ENCODE measurements at regions not wholly inside any gene's neighbourhood (a gene's known extent, or its start where the extent isn't known, plus 50 kb on each side); places are given as distances from the start of the nearest gene placed in this dataset.
"Not testable (repeated sequence)": the region's sequence is repeated elsewhere in the genome, so short reads cannot be mapped to it uniquely, and the experiment has no call there.

DNA sequence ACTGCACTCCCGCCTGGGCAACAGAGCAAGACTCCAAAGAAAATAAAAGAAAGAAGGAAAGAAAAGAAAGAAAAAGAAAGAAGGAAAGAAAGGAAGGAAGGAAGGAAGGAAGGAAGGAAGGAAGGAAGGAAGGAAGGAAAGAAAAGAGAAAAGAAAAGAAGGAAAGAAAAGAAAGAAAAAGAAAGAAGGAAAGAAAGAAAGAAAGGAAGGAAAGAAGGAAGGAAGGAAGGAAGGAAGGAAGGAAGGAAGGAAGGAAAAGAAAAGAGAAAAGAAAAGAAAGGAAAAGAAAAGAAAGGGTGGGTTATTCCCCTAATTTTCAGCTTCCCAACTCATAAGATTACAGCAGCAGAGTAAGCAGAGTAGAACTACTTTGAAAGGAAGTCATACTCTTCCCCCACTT is 64.4 kb downstream of the TMEM200C start:
- H3K4me1 Mint-ChIP-seq; H3K9me3 Mint-ChIP-seq; H3K4me3 Mint-ChIP-seq; H3K36me3 Mint-ChIP-seq; DNase-seq; H3K27me3 Mint-ChIP-seq; ATAC-seq (ENCODE audit: low read depth in 2 of 2): not testable (repeated sequence)
- H3K27ac Mint-ChIP-seq: peak overlapping the region in 1 of 6 donors; percentile 50

DNA sequence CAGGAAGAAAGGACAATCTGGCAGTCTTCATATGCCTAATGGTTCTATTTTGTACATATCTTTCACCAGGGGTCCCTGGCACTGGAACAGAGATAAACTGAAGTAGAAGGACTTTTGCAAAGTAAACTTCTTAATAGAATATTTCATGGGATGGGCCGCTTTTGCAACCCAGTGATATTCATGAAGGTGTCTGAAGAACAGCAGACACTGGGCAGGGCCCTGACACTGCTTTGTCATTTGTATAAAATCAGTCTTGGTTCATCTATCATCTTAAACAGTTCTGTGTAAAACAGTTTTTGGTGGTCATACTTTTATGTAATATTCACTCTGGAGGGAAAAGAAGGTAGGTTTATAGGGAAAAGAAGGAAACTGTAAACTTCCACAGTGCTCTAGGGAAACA is 66.4 kb downstream of the TMEM200C start:
- no peaks in the 10 kb centered on the region for H3K36me3 Mint-ChIP-seq
- H3K27me3 Mint-ChIP-seq: peaks cover 0 to 6% (median 0%) of the 10 kb centered on the region in 3 donors
- no peaks in the 10 kb centered on the region for H3K4me1 Mint-ChIP-seq
- ATAC-seq (ENCODE audit: low read depth in 2 of 2) (no peak), DNase-seq (no peak)
- peaks cover 0 to 7% (median 5%) of the 10 kb centered on the region in 7 donors for H3K9me3 Mint-ChIP-seq
- no peak overlapping the region for H3K27ac Mint-ChIP-seq
- no peak overlapping the region for H3K4me3 Mint-ChIP-seq

DNA sequence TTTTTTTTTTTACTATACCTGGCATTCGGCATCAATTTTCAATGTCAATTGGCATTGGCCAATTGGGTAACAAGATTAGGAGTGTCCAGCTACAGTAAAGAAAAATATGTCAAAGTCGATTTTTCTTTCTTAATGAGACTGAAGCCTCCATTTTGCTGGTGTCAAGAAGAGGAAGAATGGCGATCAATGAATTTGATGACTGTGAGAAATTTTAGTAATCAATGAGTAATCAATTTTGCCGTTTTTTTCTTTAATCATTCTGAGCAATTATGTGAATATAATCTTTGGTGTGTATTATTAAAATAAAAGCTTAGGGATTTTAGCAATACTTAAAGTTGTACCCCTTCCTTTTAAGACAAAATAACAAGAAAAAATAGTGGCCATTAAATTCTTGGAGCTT is 69.7 kb downstream of the TMEM200C start:
- Mint-ChIP-seq H3K27me3 (peaks cover 0 to 6% (median 4%) of the 10 kb centered on the region in 3 donors), H3K36me3 (no peaks in the 10 kb centered on the region), H3K27ac (no peak overlapping the region), H3K4me3 (no peak overlapping the region), H3K4me1 (no peaks in the 10 kb centered on the region), H3K9me3 (peaks cover 0 to 7% (median 5%) of the 10 kb centered on the region in 7 donors)
- DNase-seq (no peak), ATAC-seq (ENCODE audit: low read depth in 2 of 2) (no peak)

DNA sequence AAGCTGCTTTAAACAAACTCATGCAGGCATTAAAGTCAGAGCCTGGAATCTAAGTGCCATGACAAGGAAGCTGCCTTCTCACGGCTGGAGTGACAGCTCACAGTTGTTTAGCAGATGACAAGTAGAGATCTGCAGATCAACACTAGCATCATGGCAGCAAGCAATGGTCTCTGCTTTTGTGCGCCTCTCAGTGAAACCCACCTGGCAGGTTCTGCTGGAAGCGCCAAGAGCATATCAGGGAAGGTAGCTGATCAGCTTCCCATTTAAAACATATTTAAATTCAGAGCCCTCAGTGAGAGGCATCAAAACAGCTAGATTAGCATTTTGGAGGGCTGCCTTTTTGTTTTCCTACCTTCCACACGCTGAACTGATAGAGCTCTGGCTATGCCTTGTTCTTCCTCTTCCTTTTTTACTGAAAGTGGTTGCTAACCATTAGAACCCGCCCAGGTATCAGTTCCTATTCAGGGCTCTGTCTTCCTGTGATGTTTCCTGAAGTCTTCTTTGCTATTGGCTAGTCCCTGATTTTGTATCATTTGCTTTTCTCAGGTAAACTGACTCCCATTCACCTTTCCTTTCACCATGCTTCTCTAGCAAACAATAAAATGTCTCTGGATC is 70.8 kb downstream of the TMEM200C start:
- H3K4me1 Mint-ChIP-seq: no peaks in the 10 kb centered on the region
- ATAC-seq (ENCODE audit: low read depth in 2 of 2) (no peak), DNase-seq (no peak)
- peaks cover 0 to 6% (median 4%) of the 10 kb centered on the region in 3 donors for H3K27me3 Mint-ChIP-seq
- peaks cover 0 to 7% (median 5%) of the 10 kb centered on the region in 7 donors for H3K9me3 Mint-ChIP-seq
- no peak overlapping the region for H3K4me3 Mint-ChIP-seq
- H3K27ac Mint-ChIP-seq: no peak overlapping the region
- no peaks in the 10 kb centered on the region for H3K36me3 Mint-ChIP-seq

DNA sequence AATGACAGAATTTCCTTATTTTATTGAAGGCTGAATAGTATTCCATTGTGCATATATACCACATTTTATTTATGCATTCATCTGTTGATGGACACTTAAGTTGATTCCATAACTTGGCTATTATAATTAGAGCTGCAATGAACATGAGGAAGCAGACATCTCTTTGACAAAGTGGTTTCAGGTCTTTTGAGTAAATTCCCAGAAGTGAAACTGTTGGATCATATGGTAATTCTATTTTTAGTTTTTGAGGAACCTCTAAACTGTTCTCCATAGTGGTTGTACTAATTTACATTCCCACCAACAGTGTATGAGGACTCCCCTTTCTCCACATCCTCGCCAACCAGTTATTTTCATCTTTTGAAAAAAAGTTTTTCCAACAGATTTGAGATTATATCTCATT is 77.5 kb downstream of the TMEM200C start:
- H3K27ac Mint-ChIP-seq: no peak overlapping the region
- peaks cover 0 to 4% (median 0%) of the 10 kb centered on the region in 3 donors for H3K27me3 Mint-ChIP-seq
- no peaks in the 10 kb centered on the region for H3K36me3 Mint-ChIP-seq
- ATAC-seq (ENCODE audit: low read depth in 2 of 2): no peak
- H3K4me1 Mint-ChIP-seq: no peaks in the 10 kb centered on the region
- H3K9me3 Mint-ChIP-seq: peaks cover 0 to 6% (median 4%) of the 10 kb centered on the region in 7 donors
- no peak overlapping the region for H3K4me3 Mint-ChIP-seq
- DNase-seq: no peak

DNA sequence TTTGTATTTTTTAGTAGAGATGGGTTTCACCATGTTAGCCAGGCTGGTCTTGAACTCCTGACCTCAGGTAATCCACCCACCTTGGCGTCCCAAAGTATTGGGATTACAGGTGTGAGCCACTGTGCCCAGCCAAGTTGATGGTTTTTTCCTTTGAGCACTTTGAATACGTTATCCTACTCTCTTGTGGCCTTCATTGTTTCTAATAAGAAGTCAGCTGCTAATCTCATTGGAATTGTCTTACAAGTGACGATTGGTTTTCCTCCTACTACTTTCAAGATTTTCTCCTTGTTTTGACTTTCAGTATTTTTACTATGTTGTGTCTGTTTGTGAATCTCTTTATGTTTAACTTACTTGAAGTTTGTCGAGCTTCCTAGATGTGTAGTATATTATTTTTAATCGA is 88.5 kb downstream of the TMEM200C start:
- no peak overlapping the region for H3K27ac Mint-ChIP-seq
- H3K4me1 Mint-ChIP-seq: no peaks in the 10 kb centered on the region
- DNase-seq: no peak
- no peak overlapping the region for H3K4me3 Mint-ChIP-seq
- no peaks in the 10 kb centered on the region for H3K36me3 Mint-ChIP-seq
- no peak for ATAC-seq (ENCODE audit: low read depth in 2 of 2)
- H3K9me3 Mint-ChIP-seq: peaks cover 15 to 61% (median 30%) of the 10 kb centered on the region in 7 donors
- H3K27me3 Mint-ChIP-seq: peaks cover 0 to 7% (median 0%) of the 10 kb centered on the region in 3 donors

DNA sequence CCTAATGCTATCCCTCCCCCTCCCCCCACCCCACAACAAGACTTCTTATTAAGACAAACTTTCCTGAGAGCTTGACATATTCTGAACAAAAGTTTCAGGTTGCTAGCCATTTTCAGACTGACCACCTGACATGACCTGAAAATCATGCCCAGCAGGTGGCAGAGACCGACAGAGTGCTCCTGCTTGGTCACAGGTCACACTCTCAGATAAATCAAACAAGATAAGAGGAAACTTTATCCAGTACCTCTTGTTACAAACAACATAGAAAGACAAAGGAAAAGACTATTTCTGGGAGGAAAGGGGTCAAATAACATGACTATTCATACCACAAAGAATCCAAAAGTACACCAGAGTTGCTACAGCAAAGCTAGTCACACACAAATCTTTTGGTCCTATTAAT is 107.4 kb downstream of the TMEM200C start:
- Mint-ChIP-seq H3K4me1 (no peaks in the 10 kb centered on the region), H3K36me3 (no peaks in the 10 kb centered on the region), H3K4me3 (no peak overlapping the region), H3K27ac (no peak overlapping the region), H3K27me3 (peaks cover 0 to 8% (median 0%) of the 10 kb centered on the region in 3 donors), H3K9me3 (peaks cover 2 to 34% (median 13%) of the 10 kb centered on the region in 7 donors)
- no peak for DNase-seq
- ATAC-seq (ENCODE audit: low read depth in 2 of 2): no peak

DNA sequence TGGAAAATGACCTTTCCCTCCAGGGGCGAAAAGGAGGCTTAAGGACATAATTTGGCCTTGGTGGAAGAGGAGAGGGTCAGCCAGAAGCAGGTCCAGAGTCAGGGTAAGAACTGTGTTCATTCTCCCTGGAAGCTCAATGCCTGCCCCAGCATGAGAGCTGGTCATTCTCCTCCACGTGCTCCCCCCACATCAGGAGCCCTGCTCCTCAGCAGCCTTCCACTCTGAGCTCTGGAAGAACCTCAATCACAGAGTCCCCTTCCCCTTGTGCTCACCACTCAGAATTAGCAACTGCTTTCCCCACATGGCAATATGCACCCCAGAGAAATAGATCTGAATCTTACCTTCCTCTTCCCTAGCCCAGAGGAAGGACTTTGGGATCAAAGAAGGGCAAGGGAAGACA is 115.4 kb downstream of the TMEM200C start:
- Mint-ChIP-seq H3K27me3 (no peaks in the 10 kb centered on the region), H3K36me3 (no peaks in the 10 kb centered on the region), H3K4me3 (no peak overlapping the region), H3K9me3 (peaks cover 2 to 14% (median 4%) of the 10 kb centered on the region in 7 donors), H3K27ac (no peak overlapping the region), H3K4me1 (no peaks in the 10 kb centered on the region)
- DNase-seq (no peak), ATAC-seq (ENCODE audit: low read depth in 2 of 2) (no peak)

DNA sequence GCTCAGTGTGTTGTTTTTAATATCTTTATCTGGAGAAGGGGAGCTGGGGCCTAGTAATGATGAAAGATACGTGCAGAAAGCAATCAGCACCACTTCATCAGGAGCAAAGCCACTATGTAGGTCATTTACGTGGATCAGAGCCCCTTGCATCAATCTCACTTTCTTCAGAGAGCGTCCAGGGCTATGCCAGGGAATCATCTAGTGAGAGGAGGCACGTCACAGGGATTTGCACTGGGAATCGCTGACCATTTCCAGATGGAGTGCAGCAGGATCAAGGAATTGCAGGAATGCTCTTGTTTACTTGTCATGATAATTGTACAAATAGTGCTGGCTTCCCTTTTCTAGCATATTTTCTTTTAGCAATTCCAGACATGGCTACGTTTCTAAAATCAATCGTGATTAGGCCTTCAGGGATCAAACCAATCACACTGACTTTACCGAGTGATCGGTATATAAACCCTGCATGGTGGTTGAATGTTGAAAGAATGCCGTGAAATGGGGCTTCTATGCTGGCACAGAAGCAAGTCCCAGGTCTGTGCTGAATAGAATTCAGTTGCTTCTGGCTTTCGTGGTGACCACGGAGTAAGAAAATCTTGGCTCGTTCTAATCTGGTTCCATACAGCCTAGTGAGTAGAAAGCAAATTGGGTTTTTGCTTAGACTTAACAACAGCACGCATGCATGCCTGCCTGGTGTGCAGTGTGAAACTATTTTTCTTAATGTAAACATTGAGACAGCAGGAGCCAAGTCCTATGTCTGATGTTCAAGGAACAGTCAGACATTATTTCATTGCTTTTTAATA is 122.8 kb downstream of the TMEM200C start:
- Mint-ChIP-seq H3K4me1 (no peaks in the 10 kb centered on the region), H3K27me3 (peaks cover 0 to 3% (median 0%) of the 10 kb centered on the region in 3 donors), H3K9me3 (no peaks in the 10 kb centered on the region), H3K27ac (no peak overlapping the region), H3K36me3 (no peaks in the 10 kb centered on the region), H3K4me3 (no peak overlapping the region)
- no peak for ATAC-seq (ENCODE audit: low read depth in 2 of 2)
- no peak for DNase-seq

DNA sequence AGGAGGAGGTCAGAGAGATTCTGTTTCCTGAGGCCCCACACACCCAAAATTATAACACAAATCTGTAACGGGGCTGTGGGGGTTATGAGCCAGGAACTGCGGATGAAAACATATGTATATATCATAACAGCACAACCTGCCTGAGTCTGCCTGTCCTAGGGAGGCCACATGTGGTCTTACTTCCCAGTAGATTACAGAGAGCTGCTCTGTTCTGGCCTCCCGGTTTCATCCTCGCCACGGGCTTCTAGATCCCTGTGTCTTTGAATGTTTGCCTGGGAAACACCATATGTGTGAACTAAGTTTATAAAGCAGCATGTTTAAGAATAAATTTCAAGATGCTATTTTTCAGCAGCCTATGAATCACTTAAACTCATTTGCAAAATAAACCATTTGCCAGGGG is 124.0 kb downstream of the TMEM200C start:
- H3K27ac Mint-ChIP-seq: no peak overlapping the region
- no peak overlapping the region for H3K4me3 Mint-ChIP-seq
- no peaks in the 10 kb centered on the region for H3K36me3 Mint-ChIP-seq
- ATAC-seq (ENCODE audit: low read depth in 2 of 2): no peak
- H3K27me3 Mint-ChIP-seq: peaks cover 0 to 3% (median 0%) of the 10 kb centered on the region in 3 donors
- H3K9me3 Mint-ChIP-seq: peaks cover 0 to 3% (median 0%) of the 10 kb centered on the region in 7 donors
- H3K4me1 Mint-ChIP-seq: no peaks in the 10 kb centered on the region
- DNase-seq: no peak

DNA sequence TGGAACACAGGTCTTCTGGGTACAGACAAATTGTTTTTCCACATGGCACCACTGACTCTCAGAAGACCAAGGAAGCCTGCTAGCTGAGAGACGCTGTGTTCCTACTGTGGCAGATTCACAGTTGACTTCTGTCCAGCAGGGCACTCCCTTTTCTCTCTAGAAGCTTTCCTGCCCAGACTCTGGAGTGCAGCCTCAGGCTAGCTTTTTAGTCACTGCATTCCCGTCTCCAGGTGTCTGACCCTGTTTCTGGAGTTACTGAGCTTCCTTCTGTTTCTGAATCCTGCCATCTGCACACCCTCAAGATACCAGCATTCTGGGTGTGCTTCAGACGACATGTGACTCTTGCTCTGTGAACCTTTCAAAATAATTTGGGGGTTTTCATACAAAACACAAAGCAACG is 125.1 kb downstream of the TMEM200C start:
- no peak overlapping the region for H3K4me3 Mint-ChIP-seq
- no peak for ATAC-seq (ENCODE audit: low read depth in 2 of 2)
- no peak for DNase-seq
- H3K27ac Mint-ChIP-seq: no peak overlapping the region
- no peaks in the 10 kb centered on the region for H3K36me3 Mint-ChIP-seq
- peaks cover 0 to 3% (median 0%) of the 10 kb centered on the region in 3 donors for H3K27me3 Mint-ChIP-seq
- peaks cover 0 to 3% (median 0%) of the 10 kb centered on the region in 7 donors for H3K9me3 Mint-ChIP-seq
- H3K4me1 Mint-ChIP-seq: no peaks in the 10 kb centered on the region

DNA sequence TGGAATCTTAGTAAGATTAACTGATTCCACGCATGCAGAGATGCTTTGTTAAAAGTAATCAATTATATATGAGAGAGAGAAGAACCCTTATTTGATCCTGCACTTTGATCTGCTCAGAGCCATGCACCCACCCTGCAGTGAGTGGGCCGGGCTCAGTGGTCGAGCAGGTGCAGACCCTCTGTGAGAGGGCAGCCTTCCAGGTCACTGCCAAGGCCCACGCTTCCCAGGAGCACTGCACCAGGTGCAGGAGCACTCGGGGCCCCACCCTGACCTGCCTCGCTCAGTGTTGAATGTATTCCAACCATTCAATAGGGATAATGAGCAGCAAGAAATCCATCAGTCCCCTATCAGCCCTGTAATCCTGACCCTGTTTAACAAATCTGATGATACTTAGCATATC is 126.9 kb downstream of the TMEM200C start:
- H3K4me1 Mint-ChIP-seq: no peaks in the 10 kb centered on the region
- H3K9me3 Mint-ChIP-seq: peaks cover 0 to 8% (median 0%) of the 10 kb centered on the region in 7 donors
- no peak overlapping the region for H3K4me3 Mint-ChIP-seq
- H3K36me3 Mint-ChIP-seq: no peaks in the 10 kb centered on the region
- no peak overlapping the region for H3K27ac Mint-ChIP-seq
- DNase-seq (no peak), ATAC-seq (ENCODE audit: low read depth in 2 of 2) (no peak)
- peaks cover 0 to 3% (median 0%) of the 10 kb centered on the region in 3 donors for H3K27me3 Mint-ChIP-seq

DNA sequence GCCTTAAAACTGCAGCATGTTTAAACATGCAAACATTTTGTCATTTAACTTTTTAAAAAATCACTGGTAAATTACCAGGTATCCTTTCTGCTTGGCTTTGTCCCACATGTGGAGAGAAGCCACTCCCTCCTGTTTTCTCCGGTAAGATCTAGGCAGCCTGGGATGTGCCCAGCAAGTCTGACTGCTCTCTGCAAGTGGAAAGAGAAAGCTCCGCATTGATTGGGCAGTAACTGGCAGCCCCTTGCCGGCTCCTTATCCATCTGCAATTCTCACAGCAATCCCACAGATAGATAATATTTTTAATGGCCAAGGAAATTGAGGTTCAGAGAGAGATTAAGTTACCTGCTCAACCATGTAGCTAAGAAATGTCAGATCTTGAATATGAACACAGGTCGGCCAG is 136.1 kb downstream of the TMEM200C start:
- Mint-ChIP-seq H3K4me1 (no peaks in the 10 kb centered on the region), H3K27ac (no peak overlapping the region), H3K4me3 (no peak overlapping the region), H3K9me3 (peaks cover 0 to 21% (median 2%) of the 10 kb centered on the region in 7 donors), H3K27me3 (peaks cover 6 to 8% (median 7%) of the 10 kb centered on the region in 3 donors), H3K36me3 (no peaks in the 10 kb centered on the region)
- ATAC-seq (ENCODE audit: low read depth in 2 of 2) (no peak), DNase-seq (no peak)

DNA sequence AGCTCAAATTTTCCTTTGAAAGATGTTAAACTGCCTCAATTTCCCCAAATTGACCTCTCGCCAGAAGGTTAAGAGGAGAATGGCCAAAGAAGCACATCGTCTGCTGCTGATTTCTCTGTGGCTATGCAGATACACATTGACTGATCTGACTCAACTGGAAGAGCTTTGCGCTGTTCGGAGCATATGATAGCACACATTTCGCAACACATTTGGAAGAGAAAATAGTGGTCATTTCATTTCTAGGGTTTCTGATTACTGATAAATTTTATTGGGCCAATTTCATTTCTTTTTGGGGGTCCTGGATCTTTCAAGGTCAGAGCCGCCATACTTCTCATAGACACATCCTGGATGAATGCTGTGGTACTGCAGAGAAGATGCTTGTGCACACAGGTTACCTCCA is 138.5 kb downstream of the TMEM200C start:
- H3K9me3 Mint-ChIP-seq: peaks cover 0 to 19% (median 4%) of the 10 kb centered on the region in 7 donors
- no peaks in the 10 kb centered on the region for H3K36me3 Mint-ChIP-seq
- peaks cover 6 to 8% (median 7%) of the 10 kb centered on the region in 3 donors for H3K27me3 Mint-ChIP-seq
- no peak overlapping the region for H3K4me3 Mint-ChIP-seq
- no peak for ATAC-seq (ENCODE audit: low read depth in 2 of 2)
- H3K4me1 Mint-ChIP-seq: no peaks in the 10 kb centered on the region
- no peak for DNase-seq
- no peak overlapping the region for H3K27ac Mint-ChIP-seq

Data from naive B cell (primary cell).